Gastroesophageal sphincter (tissue), 3 donors: ENCODE measurements at regions not wholly inside any gene's neighbourhood (a gene's known extent, or its start where the extent isn't known, plus 50 kb on each side); places are given as distances from the start of the nearest gene placed in this dataset.

Experiments used
- CTCF ChIP-seq, 4 experiments: fragments of 200-600 bp in 2 of 4; fragments of 450-650 bp in 2 of 4; sonication (generic) in 1 of 4; IDR thresholded peaks; one replicate each; pipeline ENCODE4 v1.5.1; 2017 to 2019; ENCODE audit warnings: antibody characterized with exemption in 4 of 4, mild to moderate bottlenecking in 2 of 4, moderate library complexity in 2 of 4
- EP300 ChIP-seq: sonication (generic); formaldehyde crosslinking; IDR thresholded peaks from one replicate; pipeline ENCODE4 v1.6.1; 2017; ENCODE audit warnings: antibody characterized with exemption, mild to moderate bottlenecking
- POLR2A ChIP-seq, 2 donors: fragments of 450-650 bp; IDR thresholded peaks; one replicate each; pipeline ENCODE4 v1.6.1; 2017; ENCODE audit warnings: antibody characterized with exemption in 2 of 2, mild to moderate bottlenecking in 2 of 2, moderate library complexity in 1 of 2
- POLR2AphosphoS5 ChIP-seq: sonication (generic); formaldehyde crosslinking; IDR thresholded peaks from one replicate; pipeline ENCODE4 v1.6.1; 2017; ENCODE audit warnings: antibody characterized with exemption

DNA sequence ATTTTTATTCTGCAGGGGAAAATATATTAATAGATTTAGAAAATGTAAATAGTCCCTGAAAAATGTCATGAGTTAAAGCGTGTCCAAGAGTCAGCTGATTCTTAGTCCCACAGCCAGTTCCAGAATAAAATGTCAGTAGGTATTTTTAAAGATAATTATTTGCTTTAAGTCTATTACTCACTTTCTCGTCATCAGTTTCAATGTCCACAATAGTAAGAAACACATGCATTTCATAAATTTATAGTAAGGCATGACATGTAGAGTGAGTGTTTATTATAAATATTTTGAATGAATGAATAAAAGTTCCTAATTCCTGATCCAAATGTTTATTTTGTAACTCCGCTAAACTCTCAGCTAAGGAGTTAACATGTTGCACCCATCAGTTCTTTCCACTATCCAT lies 1044.0 kb upstream of the PIK3C3 start:
- TF ChIP-seq CTCF (IDR thresholded peaks at IDR 0.05), result no peak
- no peak for TF ChIP-seq POLR2AphosphoS5
- TF ChIP-seq POLR2A (IDR thresholded peaks at IDR 0.05), result no peak
- TF ChIP-seq EP300, result no peak
